Chondrocyte (in vitro differentiated cells): ENCODE measurements at regions not wholly inside any gene's neighbourhood (a gene's known extent, or its start where the extent isn't known, plus 50 kb on each side); places are given as distances from the start of the nearest gene placed in this dataset.
A peak's percentile ranks its signal among the peaks of the same experiment; 100 is the strongest.

Experiments
- DNase-seq: peaks from one replicate; pipeline ENCODE4 v3.0.0; 2021; ENCODE audit warnings: mixed read lengths, low spot score
- H3K27ac Mint-ChIP-seq: one replicate; pipeline ENCODE4 v1.8.0; 2021; ENCODE audit warnings: mild to moderate bottlenecking, moderate library complexity, mixed read lengths; ENCODE audit not compliant: unreplicated experiment
- H3K27me3 Mint-ChIP-seq: 2 replicates; pipeline ENCODE4 v1.8.0; 2021; ENCODE audit warnings: low read depth, mixed read lengths
- H3K36me3 Mint-ChIP-seq: 2 replicates; pipeline ENCODE4 v1.8.0; 2021; ENCODE audit warnings: low read depth, mixed read lengths
- H3K4me1 Mint-ChIP-seq: 2 replicates; pipeline ENCODE4 v1.8.0; 2021; ENCODE audit warnings: low read depth, mild to moderate bottlenecking, mixed read lengths
- H3K4me3 Mint-ChIP-seq: one replicate; pipeline ENCODE4 v1.8.0; 2021; ENCODE audit warnings: mild to moderate bottlenecking, moderate library complexity, mixed read lengths; ENCODE audit not compliant: unreplicated experiment
- H3K9me3 Mint-ChIP-seq: 2 replicates; pipeline ENCODE4 v1.8.0; 2021; ENCODE audit warnings: low read depth, mixed read lengths
- TF ChIP-seq, protein P1 (sequence below): fragments of 200-600 bp; sonication (generic); IDR thresholded peaks from 2 replicates; pipeline ENCODE4 v1.5.0; 2021; ENCODE audit warnings: antibody characterized with exemption, mild to moderate bottlenecking, moderate library complexity

DNA sequence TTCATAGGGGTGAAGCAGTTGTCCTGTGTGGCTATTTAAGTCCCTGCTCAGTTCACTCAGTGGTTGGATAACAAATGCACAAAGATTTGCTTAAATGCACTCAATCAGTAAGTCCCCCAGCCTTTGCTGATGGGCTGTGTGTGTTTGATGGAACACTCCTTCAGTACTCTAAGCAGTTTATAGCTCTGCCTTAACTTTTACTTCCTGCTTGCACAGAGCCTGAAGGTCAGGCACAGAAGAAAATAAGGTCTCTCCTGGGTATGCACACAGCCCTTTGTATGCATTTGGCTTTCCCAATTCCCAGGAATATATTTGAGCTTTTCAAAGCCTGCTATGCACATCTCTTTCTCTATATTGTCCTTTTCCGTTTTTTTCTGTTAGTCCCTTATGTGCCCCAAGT lies 208.7 kb upstream of the STK17B start:
- Mint-ChIP-seq H3K4me3 (no peak overlapping the region), H3K36me3 (peaks cover 4% of the 10 kb centered on the region)
- DNase-seq, result no peak

DNA sequence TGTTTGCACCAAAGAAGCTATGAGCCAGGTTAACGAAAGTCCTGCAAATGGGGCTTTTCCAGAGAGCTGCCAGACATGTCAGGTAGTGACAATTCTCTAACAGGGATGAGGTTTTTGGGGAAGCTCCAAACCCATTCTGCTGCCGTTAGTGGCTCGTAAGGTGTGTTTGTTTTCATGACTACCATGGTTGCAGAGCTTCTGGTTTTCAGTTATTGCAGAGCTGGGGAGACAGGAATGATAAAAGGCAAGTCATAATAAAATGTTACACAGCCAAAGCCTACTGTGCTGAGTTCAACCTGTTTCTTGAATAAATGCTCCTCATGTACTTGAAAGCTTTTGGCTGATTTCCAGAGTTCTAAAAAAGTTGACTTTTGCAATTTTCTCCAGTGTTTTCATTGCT lies 209.2 kb upstream of the STK17B start:
- Mint-ChIP-seq H3K36me3 (peaks cover 4% of the 10 kb centered on the region), H3K27ac (peak overlapping the region; percentile 69), H3K9me3 (peaks cover 3% of the 10 kb centered on the region), H3K27me3 (no peaks in the 10 kb centered on the region), H3K4me3 (no peak overlapping the region), H3K4me1 (peaks cover 47% of the 10 kb centered on the region)
- DNase-seq, result no peak
- TF ChIP-seq, protein P1, sequence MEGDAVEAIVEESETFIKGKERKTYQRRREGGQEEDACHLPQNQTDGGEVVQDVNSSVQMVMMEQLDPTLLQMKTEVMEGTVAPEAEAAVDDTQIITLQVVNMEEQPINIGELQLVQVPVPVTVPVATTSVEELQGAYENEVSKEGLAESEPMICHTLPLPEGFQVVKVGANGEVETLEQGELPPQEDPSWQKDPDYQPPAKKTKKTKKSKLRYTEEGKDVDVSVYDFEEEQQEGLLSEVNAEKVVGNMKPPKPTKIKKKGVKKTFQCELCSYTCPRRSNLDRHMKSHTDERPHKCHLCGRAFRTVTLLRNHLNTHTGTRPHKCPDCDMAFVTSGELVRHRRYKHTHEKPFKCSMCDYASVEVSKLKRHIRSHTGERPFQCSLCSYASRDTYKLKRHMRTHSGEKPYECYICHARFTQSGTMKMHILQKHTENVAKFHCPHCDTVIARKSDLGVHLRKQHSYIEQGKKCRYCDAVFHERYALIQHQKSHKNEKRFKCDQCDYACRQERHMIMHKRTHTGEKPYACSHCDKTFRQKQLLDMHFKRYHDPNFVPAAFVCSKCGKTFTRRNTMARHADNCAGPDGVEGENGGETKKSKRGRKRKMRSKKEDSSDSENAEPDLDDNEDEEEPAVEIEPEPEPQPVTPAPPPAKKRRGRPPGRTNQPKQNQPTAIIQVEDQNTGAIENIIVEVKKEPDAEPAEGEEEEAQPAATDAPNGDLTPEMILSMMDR, result no peak

More for the DNA sequence above, 208.7 kb upstream of the STK17B start:
- peaks cover 52% of the 10 kb centered on the region for H3K4me1 Mint-ChIP-seq
- TF ChIP-seq, protein P1, result no peak
- H3K9me3 Mint-ChIP-seq, result peaks cover 3% of the 10 kb centered on the region
- H3K27ac Mint-ChIP-seq, result peak overlapping the region; percentile 38
- H3K27me3 Mint-ChIP-seq, result no peaks in the 10 kb centered on the region

DNA sequence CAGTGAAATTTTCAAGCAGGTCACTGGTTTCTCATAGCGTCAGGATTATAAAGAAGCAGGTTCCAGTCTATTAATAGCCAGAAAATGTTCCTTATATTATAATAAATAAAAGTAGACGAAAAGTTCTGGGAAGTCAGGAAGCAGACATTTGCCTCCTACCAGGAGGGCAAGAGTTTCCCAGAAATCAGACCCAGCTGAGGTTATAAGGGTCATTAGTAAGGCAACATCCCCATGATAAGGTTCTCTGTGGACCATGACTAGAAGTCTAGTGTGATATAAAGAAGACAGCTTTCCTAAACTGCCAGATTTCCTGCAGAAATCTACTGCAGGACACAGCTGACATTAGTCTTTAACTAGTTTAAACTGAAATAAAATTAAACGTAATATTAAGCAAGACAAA lies 210.1 kb upstream of the STK17B start:
- peaks cover 41% of the 10 kb centered on the region for H3K4me1 Mint-ChIP-seq
- peak overlapping the region; percentile 81 for H3K27ac Mint-ChIP-seq
- DNase-seq, result no peak
- peaks cover 4% of the 10 kb centered on the region for H3K36me3 Mint-ChIP-seq
- TF ChIP-seq, protein P1, result no peak
- no peaks in the 10 kb centered on the region for H3K27me3 Mint-ChIP-seq
- H3K4me3 Mint-ChIP-seq, result no peak overlapping the region
- H3K9me3 Mint-ChIP-seq, result peaks cover 3% of the 10 kb centered on the region

DNA sequence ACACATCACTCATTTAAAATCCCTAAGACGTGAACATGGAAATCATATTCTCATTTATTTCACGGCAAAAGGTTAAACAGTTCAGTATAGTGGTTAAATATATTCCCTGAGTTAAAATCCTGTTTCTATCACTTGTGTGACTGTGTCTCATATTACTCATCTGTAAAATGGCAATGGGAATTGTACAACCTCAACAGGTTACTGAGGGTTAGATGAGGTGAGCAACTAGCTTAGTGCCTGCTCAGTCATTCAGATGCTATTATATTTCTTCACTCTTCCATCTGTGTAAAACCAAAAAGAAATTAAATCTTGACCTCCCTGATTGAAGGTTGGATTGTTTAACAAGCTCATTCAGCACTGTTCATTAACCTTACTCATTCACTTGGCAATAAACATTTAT lies 212.4 kb upstream of the STK17B start:
- no peak overlapping the region for H3K27ac Mint-ChIP-seq
- no peaks in the 10 kb centered on the region for H3K27me3 Mint-ChIP-seq
- no peak for DNase-seq
- peaks cover 4% of the 10 kb centered on the region for H3K36me3 Mint-ChIP-seq
- H3K9me3 Mint-ChIP-seq, result no peaks in the 10 kb centered on the region
- TF ChIP-seq, protein P1, result no peak
- H3K4me1 Mint-ChIP-seq, result peaks cover 25% of the 10 kb centered on the region
- no peak overlapping the region for H3K4me3 Mint-ChIP-seq

DNA sequence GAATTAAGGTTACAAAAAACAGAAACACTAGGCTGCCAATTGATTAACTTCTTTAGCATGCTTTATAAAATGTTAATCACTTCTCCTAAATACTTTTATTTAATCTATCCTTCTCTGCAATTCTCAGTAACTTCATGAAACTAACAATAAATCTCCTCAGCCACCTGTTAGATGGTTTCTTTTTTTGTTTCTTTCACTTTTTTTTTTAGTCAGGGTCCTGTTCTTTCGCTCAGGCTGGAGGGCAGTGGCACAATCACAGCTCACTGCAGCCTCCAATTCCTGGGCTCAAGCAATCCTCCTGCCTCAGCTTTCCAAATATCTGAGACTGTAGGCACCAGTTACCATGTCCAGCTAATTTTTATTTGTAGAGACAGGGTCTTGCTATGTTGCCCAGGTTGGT lies 213.4 kb upstream of the STK17B start:
- no peaks in the 10 kb centered on the region for H3K9me3 Mint-ChIP-seq
- no peak overlapping the region for H3K4me3 Mint-ChIP-seq
- no peak for DNase-seq
- H3K27me3 Mint-ChIP-seq, result no peaks in the 10 kb centered on the region
- no peak overlapping the region for H3K27ac Mint-ChIP-seq
- TF ChIP-seq, protein P1, result no peak
- H3K4me1 Mint-ChIP-seq, result peaks cover 18% of the 10 kb centered on the region
- H3K36me3 Mint-ChIP-seq, result peaks cover 4% of the 10 kb centered on the region
